ENCODE measurements at regions not wholly inside any gene's neighbourhood (a gene's known extent, or its start where the extent isn't known, plus 50 kb on each side); places are given as distances from the start of the nearest gene placed in this dataset.

DNA sequence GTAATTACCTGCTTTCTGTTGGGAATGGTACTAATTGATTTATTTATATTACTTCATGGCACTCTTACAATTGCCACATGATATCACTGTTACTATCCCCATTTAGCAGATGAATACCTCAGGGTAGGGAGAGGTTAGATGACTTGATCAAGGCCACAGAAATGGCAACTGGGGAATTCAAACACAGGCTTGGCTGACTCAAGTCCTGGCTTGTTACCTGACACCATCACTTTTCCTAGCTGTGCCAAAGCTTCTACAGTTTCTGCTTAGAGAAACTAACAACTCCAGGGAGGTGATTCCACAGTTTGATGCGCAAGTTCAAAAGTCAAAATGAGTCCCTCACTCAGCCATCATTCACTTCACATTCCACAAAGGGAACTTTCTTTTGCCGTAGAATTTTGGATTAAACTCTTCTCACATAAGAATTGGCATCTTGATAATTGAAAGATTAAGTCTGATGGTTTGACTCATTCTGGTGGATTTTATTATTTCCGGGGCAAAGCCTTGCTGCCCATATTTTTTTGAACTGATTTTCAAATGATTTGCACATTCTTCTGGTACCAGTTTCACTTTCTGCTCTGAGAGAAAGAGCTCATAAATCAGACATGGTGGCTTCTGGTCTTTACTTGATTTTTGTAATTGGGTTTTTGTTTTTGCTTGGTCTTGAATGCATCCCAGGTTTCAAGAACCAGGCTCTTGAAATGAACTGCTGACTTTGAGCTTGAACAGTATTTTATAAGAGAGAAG is 656.8 kb downstream of the BCL11A start:
- TF ChIP-seq SREBF2 (IDR thresholded peaks at IDR 0.05) (no peak), EHF (CRISPR knock-in tag; IDR thresholded peaks at IDR 0.05) (no peak), MYC (IDR thresholded peaks at IDR 0.05; ENCODE audit: borderline replicate concordance, low read length) (no peak), E2F6 (IDR thresholded peaks at IDR 0.05; ENCODE audit: borderline replicate concordance, low read depth) (no peak), MAX (IDR thresholded peaks at IDR 0.05) (no peak)
- TF ChIP-seq, protein P1, sequence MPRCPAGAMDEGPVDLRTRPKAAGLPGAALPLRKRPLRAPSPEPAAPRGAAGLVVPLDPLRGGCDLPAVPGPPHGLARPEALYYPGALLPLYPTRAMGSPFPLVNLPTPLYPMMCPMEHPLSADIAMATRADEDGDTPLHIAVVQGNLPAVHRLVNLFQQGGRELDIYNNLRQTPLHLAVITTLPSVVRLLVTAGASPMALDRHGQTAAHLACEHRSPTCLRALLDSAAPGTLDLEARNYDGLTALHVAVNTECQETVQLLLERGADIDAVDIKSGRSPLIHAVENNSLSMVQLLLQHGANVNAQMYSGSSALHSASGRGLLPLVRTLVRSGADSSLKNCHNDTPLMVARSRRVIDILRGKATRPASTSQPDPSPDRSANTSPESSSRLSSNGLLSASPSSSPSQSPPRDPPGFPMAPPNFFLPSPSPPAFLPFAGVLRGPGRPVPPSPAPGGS (IDR thresholded peaks at IDR 0.05) = no peak
- no peak overlapping the region for H3K27ac ChIP-seq
- ChIA-PET POLR2A (no interaction called here), CTCF (no interaction called here)
- no peaks in the 10 kb centered on the region for H3K4me1 ChIP-seq
- H3K4me2 ChIP-seq = no peak overlapping the region
- DNase-seq (ENCODE audit: low read depth in 1 of 2, low spot score in 1 of 2) = no peak
- no peaks in the 10 kb centered on the region for H3K9me3 ChIP-seq
- WGBS (ENCODE audit: missing lambda C conversion rate) = 50% methylated on average over 3 of the region's 3 CpGs
- H3K4me3 ChIP-seq = no peak overlapping the region
- FAIRE-seq = no peak
- no peak for ATAC-seq

- CTCF ChIA-PET = no interaction called here
- Histone ChIP-seq H3K27ac (no peak overlapping the region), H3K4me1 (no peaks in the 10 kb centered on the region), H3K4me3 (no peak overlapping the region), H3K9me3 (no peaks in the 10 kb centered on the region), H3K4me2 (no peak overlapping the region)
- ATAC-seq (no peak), DNase-seq (ENCODE audit: low read depth in 1 of 2, low spot score in 1 of 2) (no peak), FAIRE-seq (no peak)
- POLR2A ChIA-PET = no interaction called here
- 3% methylated on average over 2 of the region's 2 CpGs for WGBS (ENCODE audit: missing lambda C conversion rate)
- TF ChIP-seq ZFP36 (IDR thresholded peaks at IDR 0.05; ENCODE audit: borderline replicate concordance, partially characterized antibody) (no peak), HOXB13 (CRISPR knock-in tag; IDR thresholded peaks at IDR 0.05; ENCODE audit: low read depth) (no peak), RARB (CRISPR knock-in tag; IDR thresholded peaks at IDR 0.05) (no peak), REST (IDR thresholded peaks at IDR 0.05) (no peak), EP300 (IDR thresholded peaks at IDR 0.05) (no peak), USF2 (IDR thresholded peaks at IDR 0.05) (no peak), TP53 (CRISPR knock-in tag; IDR thresholded peaks at IDR 0.05) (no peak), BHLHE40 (IDR thresholded peaks at IDR 0.05; ENCODE audit: low read depth, low read length) (no peak), HOXA7 (CRISPR knock-in tag; IDR thresholded peaks at IDR 0.05) (no peak), SREBF2 (IDR thresholded peaks at IDR 0.05) (no peak)
Measured at GRCh38 chr2:59893612-59894011, 659.8 kb downstream of the BCL11A start.

DNA sequence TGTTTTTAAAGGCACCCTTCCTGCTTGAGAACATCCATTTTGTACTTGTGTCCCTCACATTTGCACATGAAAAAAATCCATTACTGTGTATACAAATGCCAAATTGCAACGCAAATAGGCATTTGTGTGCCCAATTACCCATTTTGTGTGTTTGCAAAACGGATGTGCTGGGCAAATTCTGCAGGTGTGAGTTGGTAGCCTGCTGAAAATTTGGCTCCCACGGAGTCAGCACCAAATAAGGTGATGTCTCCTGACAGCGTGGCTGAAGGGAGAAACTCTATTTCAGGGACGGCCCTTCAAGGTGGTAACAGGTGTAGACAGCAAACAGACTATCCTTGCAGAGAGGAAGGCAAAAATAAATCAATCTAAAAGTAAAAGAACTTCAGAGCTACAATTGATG is 661.1 kb downstream of the BCL11A start:
- CTCF ChIA-PET = no interaction called here

More for the DNA sequence above, 661.1 kb downstream of the BCL11A start:
- H3K27ac ChIP-seq = no peak overlapping the region
- TF ChIP-seq ZSCAN20 (CRISPR knock-in tag; IDR thresholded peaks at IDR 0.05) = no peak
- no peak for TF ChIP-seq ZC3H11A (IDR thresholded peaks at IDR 0.05)
- TF ChIP-seq POLR2A (IDR thresholded peaks at IDR 0.05; ENCODE audit: low read length) = no peak
- TF ChIP-seq FOSL2 (IDR thresholded peaks at IDR 0.05) = no peak
- TF ChIP-seq FOSL2 (CRISPR knock-in tag; IDR thresholded peaks at IDR 0.05) = no peak
- TF ChIP-seq MAZ (IDR thresholded peaks at IDR 0.05; ENCODE audit: borderline replicate concordance, low read depth, low read length) = no peak
- TF ChIP-seq ZFP36 (IDR thresholded peaks at IDR 0.05; ENCODE audit: borderline replicate concordance, partially characterized antibody) = no peak
- TF ChIP-seq REST (IDR thresholded peaks at IDR 0.05) = no peak
- no peaks in the 10 kb centered on the region for H3K9me3 ChIP-seq
- no peak overlapping the region for H3K4me2 ChIP-seq
- ATAC-seq = no peak
- no peak for DNase-seq (ENCODE audit: low read depth in 1 of 2, low spot score in 1 of 2)
- 5% methylated on average over 5 of the region's 5 CpGs for WGBS (ENCODE audit: missing lambda C conversion rate)
- FAIRE-seq = no peak
- no peak overlapping the region for H3K4me3 ChIP-seq
- H3K4me1 ChIP-seq = no peaks in the 10 kb centered on the region
- POLR2A ChIA-PET = no interaction called here

All from A549 (cell line).